Fibroblast of lung (primary cell): ENCODE measurements at regions not wholly inside any gene's neighbourhood (a gene's known extent, or its start where the extent isn't known, plus 50 kb on each side); places are given as distances from the start of the nearest gene placed in this dataset.

Experiments
- EZH2 ChIP-seq: IDR thresholded peaks from 2 replicates; pipeline ENCODE4 v1.5.1; 2012; ENCODE audit warnings: low read length, control low read depth, mild to moderate bottlenecking; ENCODE audit errors: missing control alignments
- TF ChIP-seq, protein P1 (sequence below), 2 donors: IDR thresholded peaks in 1 of 2; conservative IDR thresholded peaks in 1 of 2; 1 replicate in 1 of 2; 2 replicates in 1 of 2; pipeline ENCODE4 v1.5.1; 2011 to 2012; ENCODE audit warnings: low read length in 2 of 2, control low read depth in 1 of 2, inconsistent platforms in 1 of 2, low read depth in 1 of 2, mild to moderate bottlenecking in 1 of 2

DNA sequence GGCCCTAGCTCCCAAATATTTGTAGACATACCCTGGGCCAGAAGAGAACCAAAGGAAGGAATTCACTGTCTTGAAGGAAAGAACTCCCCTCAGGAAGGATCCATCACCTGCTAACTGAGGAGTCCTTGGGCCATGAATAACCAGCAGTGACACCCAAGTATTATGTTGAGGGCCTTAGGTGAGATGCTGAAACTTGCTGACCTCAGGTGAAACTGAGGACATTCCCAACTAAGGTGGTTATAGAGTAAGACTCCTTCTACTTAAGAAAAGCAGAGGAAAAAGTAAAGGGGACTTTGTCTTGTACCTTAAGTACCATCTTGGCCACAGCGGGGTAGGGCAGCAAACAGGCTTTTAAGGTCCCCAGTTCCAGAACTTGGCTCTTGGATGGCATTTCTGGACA is 491.7 kb downstream of the C6orf118 start:
- TF ChIP-seq, protein P1, sequence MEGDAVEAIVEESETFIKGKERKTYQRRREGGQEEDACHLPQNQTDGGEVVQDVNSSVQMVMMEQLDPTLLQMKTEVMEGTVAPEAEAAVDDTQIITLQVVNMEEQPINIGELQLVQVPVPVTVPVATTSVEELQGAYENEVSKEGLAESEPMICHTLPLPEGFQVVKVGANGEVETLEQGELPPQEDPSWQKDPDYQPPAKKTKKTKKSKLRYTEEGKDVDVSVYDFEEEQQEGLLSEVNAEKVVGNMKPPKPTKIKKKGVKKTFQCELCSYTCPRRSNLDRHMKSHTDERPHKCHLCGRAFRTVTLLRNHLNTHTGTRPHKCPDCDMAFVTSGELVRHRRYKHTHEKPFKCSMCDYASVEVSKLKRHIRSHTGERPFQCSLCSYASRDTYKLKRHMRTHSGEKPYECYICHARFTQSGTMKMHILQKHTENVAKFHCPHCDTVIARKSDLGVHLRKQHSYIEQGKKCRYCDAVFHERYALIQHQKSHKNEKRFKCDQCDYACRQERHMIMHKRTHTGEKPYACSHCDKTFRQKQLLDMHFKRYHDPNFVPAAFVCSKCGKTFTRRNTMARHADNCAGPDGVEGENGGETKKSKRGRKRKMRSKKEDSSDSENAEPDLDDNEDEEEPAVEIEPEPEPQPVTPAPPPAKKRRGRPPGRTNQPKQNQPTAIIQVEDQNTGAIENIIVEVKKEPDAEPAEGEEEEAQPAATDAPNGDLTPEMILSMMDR (conservative IDR thresholded peaks at IDR 0.05 in 1 of 2, IDR thresholded peaks at IDR 0.05 in 1 of 2; ENCODE audit: low read depth in 1 of 2, low read length in 2 of 2): no peak
- TF ChIP-seq EZH2: no peak
